ENCODE measurements at regions not wholly inside any gene's neighbourhood (a gene's known extent, or its start where the extent isn't known, plus 50 kb on each side); places are given as distances from the start of the nearest gene placed in this dataset.

- TF ChIP-seq CTCF (IDR thresholded peaks at IDR 0.05; ENCODE audit: insufficient read depth, low read depth, low read length) (no peak), EZH2 (IDR thresholded peaks at IDR 0.05; ENCODE audit: insufficient read depth, low read length) (no peak)
These were observed 487.6 kb downstream of the METTL4 start for GRCh38 chr18:2083691-2084090.

All from astrocyte (in vitro differentiated cells and primary cell).